Activated naive CD4-positive, alpha-beta T cell (primary cell): ENCODE measurements at regions not wholly inside any gene's neighbourhood (a gene's known extent, or its start where the extent isn't known, plus 50 kb on each side); places are given as distances from the start of the nearest gene placed in this dataset.
"Not testable (repeated sequence)": the region's sequence is repeated elsewhere in the genome, so short reads cannot be mapped to it uniquely, and the experiment has no call there.

Experiments used
- DNase-seq, 4 experiments: peaks; one replicate each; lab custom pipeline; 2025; lab: John Stamatoyannopoulos, UW

- no peak for DNase-seq
These were observed 52.0 kb downstream of the ZC3H11B start for GRCh38 chr1:219560856-219561255.

DNA sequence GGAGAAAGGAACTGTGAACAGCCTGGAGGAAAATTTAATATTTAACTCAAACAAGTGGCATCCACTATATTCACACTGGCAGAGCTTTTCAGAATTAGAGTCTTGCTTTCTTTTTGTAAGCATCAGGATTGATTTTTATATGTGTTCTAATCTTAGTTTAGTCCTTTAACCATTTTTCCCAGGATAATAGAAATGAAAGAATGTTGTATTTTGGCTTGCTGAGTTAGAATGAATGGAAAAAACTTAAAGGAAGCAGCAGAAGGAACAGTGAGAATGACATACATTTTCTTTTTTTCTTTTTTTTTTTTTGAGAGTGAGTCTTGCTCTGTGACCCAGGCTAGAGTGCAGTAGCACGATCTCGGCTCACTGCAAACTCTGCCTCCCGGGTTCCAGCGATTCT, 53.0 kb downstream of the ZC3H11B start:
- DNase-seq: no peak

- DNase-seq: no peak
These were observed 57.1 kb downstream of the ZC3H11B start for GRCh38 chr1:219555806-219556205.

DNA sequence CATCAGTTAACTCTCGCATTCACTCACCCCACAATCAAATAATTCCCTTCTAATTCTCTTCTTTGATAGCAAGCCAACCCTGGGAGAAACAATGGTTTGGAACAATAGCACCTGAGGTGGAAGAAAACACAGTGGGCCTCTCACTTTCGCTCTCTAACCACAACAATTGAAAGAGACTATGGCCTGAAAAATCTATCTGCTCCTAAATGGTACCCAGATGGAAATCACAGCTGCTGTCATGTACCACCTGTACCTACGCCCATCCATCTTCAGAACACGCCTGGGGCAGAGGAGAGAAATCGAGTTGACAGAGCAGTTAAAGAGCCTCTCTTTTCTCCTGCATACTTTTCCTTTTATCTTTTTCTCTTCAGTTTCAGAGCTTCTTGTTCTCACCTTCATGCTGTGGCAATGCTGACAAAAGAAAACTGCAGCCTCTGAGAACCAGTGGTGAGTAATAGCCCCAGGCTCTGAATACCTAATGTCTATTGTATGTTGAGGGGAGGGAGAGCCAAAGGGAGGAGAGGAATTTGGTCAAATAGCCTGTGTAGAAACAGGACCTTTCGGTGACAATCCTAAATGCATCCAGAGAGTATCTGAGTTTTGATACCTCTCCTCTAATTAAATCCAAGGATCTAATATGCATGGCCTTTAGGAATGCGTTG, 57.7 kb downstream of the ZC3H11B start:
- DNase-seq: no peak

DNA sequence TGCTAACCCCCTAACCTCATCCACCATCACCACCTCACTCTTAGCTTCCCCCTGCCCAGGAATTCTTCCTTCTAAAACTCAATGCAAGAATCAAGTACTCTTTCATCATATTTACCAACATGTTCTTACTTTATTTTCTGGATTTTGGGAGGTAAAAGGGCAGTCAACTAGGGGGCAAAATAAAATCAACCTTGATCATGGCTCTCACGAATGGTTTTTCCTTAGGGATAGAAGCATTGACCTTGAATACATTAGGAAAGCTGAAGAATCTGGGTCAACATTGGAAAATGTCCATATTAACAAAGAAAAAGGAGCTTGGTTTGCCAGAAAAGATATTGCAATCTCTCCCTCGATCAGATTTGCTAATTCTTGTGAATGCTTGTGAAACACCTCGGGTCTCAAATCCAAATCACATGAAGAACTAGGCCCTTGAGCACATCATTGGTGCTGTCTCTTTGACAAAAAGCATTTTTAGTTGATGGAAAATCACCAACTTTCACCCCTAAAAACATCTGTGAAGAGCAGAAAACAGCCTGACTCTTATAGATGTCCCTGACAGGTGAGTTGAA, 58.9 kb downstream of the ZC3H11B start:
- no peak for DNase-seq

DNA sequence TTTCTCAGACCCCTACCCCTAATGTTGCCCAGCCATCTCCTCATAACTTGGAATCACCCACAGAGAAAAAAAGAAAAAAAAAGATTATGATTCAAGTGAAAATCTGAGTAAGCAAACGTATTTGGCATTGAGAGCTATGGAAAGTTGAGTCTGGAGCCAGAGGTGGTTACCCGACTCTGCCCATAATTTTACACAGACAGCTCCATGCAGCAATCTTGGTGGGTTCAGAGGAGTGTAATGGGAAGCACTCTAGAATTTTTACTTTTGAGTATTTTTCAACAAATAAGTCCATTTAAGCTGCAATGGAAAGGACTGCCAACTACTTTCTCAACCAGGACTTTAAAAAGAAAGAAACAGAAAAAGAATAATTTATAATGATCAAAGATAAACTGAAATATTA, 62.7 kb downstream of the ZC3H11B start:
- DNase-seq: no peak

DNA sequence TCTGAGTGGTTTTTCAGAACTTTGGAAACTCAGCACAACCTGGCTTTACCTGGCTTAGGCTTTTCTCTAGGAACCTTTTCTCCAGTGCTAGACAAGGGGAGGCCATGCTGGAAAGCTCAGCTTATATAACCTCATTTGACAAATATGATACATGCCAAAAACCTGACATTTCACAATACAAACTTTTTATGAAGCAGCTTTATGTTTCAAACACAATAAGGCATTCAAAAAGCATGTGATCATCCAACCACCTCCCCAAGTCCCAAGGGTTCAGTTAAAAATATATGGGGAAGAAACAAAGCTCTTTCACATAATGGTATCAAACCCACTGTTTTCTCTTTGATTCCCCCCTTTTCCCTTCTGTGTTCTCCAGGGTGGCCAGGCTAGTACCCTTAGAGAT, 63.7 kb downstream of the ZC3H11B start:
- no peak for DNase-seq

DNA sequence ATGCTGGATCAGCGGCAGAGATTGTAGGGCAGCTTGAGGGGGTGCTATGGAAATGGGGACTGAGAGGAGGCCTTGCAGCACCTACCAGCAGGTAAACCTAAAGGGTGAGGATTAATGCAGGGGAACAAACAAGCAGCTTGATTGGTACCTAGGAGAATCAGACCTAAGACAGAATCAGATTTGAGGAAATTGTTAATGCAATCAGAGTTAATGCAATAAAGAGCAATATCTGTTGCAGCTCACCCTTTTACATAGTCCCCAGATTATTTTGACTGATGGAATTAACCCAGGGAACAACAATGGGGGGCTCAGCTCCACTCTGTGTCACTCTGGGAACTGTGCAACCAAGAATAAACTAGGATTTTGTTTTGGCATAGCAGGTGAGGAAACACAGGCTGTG, 64.5 kb downstream of the ZC3H11B start:
- DNase-seq: no peak

- DNase-seq: not testable (repeated sequence)
These were observed 67.1 kb downstream of the ZC3H11B start for GRCh38 chr1:219545756-219546155.

DNA sequence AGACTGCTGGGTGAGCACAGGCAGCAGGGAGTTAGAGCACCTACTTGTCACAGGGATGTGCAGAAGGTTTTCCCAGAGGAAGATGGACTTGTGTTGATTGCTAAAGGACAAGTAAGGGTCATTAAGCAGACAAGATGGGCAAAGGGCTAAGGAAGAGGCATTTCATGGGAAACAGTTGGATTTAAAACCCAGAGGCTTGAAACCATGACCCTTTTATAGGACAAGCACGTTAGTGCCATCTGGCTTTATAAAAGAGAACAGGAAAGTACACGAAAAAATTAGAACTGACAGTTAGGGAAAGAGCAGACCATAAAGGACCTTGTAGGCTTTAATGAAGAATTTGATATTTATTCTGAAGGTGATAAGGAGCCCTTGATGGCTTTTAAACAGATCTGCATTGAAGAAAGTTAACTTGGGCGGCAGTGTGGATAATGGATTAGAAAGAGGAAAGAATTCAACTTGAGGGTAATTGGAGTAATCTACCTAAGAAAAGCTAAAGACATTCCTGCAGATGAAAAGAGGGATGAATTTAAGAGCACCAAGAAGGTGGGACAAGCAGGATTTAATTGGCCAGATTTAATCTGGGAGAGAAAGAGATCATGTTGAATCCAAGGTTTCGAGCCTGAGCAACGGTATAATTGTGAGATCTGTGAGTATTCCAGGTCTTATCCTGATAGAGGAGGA, 68.6 kb downstream of the ZC3H11B start:
- no peak for DNase-seq

DNA sequence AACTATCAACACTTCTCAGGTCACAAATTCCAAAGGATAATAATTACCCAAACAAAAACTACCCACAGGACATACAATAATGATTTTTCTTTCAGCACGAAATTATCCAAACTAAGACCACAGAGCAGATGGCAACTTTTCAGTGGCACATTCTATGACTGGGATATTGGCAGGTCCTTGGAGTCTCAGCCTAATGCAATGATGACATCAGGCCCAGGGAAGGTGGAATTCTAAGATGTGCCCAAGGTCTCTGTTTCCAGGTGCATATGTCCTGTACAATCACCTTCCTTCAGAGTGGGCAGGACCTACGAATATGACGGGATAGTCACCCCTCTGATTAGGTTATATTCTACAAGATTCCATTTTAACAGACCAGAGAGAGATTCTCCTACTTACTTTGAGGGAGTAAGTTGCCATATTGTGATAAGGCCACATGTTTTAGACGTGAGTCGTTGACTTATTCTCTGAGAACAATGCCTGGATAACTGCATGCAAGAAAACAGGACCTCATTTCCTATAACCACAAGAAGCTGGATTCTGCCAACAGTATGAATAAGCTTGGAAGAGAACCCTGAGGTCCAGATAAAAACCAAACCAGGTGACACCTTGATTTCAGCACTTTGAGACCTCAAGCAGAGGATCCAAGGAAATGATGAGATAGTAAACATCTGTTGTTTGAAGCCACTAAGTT, 69.9 kb downstream of the ZC3H11B start:
- DNase-seq: no peak

DNA sequence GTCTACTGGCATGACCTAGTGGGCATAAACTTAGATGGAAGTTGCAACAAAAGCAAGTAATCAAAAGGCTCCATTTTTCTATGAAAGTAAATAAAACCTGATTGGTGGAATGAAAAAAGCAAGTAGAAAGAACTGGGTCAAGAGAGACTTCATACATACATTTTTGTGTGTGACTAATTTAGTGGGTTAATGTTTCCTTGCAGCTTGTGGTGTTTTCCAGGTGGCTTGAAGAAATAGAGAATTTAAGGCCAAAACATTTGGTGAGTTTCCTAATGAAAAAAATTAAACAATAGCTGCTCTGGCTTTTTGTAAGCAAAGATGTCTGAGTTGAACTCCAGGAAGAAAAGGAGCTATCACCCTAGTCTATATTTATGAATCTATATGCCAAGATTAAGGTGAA, 71.0 kb downstream of the ZC3H11B start:
- DNase-seq: no peak

- no peak for DNase-seq
These were observed 73.2 kb downstream of the ZC3H11B start for GRCh38 chr1:219539645-219540254.

DNA sequence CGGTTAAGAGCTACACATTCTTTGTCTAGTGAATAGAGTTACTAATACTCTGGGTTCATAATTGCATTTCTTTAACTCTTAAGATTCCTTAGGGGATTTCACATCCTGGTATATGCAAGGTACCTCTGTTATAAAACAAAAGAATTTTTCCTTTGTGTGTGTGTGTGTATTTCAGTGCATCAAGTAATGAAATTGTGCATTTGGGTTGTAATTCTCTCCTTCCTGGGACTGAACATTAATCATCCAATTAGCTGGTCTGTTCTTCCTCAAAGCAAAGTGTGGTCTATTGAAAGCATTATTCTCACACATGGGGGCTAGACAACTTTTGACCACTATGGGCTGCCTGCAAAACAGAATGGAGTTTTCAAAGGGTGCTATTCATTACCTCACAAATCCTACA, 74.0 kb downstream of the ZC3H11B start:
- no peak for DNase-seq

DNA sequence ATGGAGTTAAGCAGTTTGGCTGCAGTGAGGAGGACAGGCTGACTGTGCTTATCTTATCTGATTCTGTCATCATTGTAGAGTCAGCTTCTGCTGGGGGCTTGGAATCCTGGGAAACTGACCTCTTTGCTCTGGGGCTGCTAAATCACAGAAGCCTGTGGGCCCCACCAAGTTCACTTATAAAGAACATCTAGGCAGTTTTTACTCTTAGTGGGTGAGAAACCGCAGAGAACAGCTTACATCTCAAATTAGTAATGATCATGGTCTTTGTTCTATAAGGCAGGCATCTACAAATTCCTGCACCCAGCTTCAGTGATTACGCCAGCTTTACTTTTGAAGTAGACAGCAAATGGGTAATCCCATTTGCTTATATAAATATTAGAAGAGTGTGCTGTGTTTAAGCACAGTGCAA, 75.7 kb downstream of the ZC3H11B start:
- no peak for DNase-seq

DNA sequence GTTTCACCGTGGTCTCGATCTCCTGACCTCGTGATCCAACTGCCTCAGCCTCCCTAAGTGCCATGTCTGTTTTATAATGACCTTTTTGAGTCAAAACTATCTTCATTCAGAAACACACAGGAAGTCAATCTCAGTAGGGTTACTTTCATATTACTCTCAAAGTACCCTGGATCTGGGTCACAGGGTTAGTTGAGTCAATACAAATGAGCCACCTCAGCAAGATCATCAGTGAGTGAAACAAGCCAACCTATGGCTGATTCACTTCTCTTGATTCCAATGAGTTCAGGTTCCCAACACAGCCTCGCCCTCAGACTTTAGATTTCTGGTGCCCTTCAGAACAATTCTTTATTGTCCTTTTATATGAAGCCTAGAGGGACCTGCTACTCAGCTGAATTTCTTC, 76.9 kb downstream of the ZC3H11B start:
- DNase-seq: no peak

DNA sequence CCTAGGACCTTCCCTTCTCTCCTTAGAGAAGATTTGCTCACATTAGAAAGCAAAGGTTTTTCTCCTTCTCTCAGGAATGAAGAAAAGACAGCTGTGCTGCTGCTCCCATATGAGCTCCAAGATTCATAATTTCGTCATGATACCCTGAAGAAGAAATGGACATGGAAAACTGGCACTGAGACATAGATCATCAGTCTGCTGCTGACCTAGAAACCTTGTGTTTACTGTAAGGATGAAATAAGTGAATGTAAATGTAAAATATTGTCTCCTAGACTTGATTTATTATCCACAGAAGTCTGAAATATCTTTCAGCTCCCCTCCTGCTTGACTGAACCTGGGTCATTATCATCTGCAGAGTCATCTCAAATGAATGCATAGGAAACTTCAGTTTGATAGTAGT, 77.9 kb downstream of the ZC3H11B start:
- DNase-seq: no peak

DNA sequence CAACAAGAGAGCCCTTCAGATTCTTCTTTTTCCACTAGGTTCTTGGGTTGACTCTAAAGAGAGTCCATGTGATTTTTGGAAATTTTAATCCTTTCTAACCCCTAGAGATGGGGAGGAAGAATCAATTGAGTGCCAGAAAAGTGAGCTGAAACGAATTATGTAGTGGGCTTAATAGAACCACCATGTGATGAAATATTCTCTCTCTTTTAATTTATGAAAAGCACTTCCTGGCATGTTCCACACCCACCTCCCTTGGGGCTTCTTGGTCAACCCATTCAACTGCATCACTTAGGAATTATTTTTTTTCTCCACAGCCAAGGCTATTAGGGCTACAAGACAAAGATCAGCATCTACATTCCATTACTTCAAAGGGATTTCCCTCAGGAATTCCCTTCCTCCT, 79.6 kb downstream of the ZC3H11B start:
- no peak for DNase-seq

DNA sequence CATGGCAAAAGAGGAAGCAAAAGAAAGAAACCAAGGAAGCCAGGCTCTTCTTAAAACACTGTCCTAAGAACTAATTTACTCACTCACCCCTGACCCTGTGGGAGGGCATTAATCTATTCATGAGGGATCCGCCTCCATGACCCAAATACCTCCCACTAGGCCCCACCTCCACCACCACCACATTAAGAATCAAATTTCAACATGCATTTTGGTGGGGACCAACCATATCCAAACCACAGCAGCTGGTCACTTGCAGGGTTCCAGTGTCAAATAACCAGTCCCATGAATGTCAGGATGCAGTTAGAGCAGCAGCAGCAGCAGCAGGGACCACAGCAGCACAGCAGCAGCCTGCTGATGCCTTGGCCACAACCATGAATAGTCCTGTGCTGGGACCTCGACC, 83.8 kb downstream of the ZC3H11B start:
- no peak for DNase-seq

GRCh38 chr1:219528633-219529032, 84.3 kb downstream of the ZC3H11B start:
- no peak for DNase-seq

DNA sequence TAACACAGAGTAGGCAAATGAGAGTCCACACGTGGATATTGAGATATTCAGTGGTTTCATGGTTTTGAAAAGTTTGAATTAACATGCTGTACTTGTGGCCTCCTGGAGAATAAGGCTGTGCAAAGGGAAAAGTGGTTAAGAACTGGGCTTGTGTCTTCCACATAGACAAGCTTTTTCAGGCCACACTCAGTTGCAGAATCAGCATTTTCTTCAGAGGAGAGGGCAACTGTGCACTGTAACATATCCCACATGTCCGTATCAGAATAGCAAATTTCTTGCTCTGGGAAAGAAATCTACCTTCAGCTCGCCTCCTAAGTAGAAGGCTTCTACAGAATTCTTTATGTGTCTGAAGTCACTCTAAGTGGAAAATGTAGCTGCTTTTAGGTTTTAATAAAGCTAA, 84.9 kb downstream of the ZC3H11B start:
- no peak for DNase-seq

GRCh38 chr1:219526074-219526473, 86.8 kb downstream of the ZC3H11B start:
- DNase-seq: no peak

DNA sequence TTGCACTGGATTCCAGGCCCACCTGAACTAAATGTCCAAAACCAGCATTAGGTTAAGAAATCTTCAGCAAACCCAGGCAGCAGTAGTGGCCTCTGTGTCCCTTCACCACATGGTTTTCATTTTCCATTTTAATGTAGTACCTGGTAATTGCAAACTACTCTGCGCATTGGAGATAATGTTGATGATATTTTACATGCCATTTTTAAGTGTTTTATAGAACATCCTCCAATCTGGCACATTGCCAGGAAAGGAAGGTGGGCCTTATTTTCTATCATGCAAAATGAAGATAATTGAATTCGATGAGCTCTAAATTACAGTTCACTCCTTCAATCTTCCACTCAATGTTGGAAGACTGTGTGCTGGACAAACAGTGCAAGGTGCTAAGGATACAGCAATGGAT, 89.5 kb downstream of the ZC3H11B start:
- no peak for DNase-seq
